ENCODE measurements at regions not wholly inside any gene's neighbourhood (a gene's known extent, or its start where the extent isn't known, plus 50 kb on each side); places are given as distances from the start of the nearest gene placed in this dataset.

DNA sequence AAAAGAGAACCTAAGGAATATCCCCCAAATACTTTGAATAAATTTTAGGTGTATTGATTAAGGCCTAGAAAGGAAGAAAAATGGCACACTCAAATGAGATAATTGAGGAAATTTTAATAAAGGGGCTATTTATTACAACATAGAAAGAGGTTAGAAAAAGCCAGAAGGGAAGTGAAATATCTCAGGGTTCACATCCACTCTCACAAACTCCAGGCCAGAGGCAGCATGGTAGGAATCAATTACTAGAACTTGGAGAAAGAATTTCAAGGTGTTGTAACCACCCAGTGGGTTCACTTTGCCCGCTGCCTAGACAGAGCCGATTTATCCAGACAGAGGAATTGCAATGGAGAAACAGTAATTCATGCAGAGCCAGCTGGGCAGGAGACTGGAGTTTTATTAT, 617.5 kb upstream of the ACVR2A start:
- TF ChIP-seq, protein P1, sequence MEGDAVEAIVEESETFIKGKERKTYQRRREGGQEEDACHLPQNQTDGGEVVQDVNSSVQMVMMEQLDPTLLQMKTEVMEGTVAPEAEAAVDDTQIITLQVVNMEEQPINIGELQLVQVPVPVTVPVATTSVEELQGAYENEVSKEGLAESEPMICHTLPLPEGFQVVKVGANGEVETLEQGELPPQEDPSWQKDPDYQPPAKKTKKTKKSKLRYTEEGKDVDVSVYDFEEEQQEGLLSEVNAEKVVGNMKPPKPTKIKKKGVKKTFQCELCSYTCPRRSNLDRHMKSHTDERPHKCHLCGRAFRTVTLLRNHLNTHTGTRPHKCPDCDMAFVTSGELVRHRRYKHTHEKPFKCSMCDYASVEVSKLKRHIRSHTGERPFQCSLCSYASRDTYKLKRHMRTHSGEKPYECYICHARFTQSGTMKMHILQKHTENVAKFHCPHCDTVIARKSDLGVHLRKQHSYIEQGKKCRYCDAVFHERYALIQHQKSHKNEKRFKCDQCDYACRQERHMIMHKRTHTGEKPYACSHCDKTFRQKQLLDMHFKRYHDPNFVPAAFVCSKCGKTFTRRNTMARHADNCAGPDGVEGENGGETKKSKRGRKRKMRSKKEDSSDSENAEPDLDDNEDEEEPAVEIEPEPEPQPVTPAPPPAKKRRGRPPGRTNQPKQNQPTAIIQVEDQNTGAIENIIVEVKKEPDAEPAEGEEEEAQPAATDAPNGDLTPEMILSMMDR (conservative IDR thresholded peaks at IDR 0.05), result no peak
- no peak for TF ChIP-seq EZH2 (IDR thresholded peaks at IDR 0.05; ENCODE audit: low read depth)
